Panc1 (cell line): ENCODE measurements at regions not wholly inside any gene's neighbourhood (a gene's known extent, or its start where the extent isn't known, plus 50 kb on each side); places are given as distances from the start of the nearest gene placed in this dataset.
"Not testable (repeated sequence)": the region's sequence is repeated elsewhere in the genome, so short reads cannot be mapped to it uniquely, and the experiment has no call there.

ENCODE experiments used
- ATAC-seq: fragments of 200-7000 bp; cut with Tn5 transposase; 2 replicates; pipeline ENCODE4 v1.9.1; 2020; ENCODE audit warnings: mild to moderate bottlenecking, moderate library complexity
- BruUV-seq: library from RNA; stranded (reverse); fragments of 400-500 nt; replicated peaks from 2 replicates; lab custom pipeline; 2021; lab: Mats Ljungman, UMichigan
- CTCF ChIA-PET: fragments of 300-600 bp; sonication (Branson Sonifier 250); formaldehyde crosslinking; loops from one replicate; lab custom pipeline; 2022; ENCODE audit warnings: antibody characterized with exemption; lab: Charles Lee
- POLR2A ChIA-PET: fragments of 300-600 bp; sonication (Branson Sonifier 250); formaldehyde crosslinking; loops from one replicate; lab custom pipeline; 2022; ENCODE audit warnings: antibody characterized with exemption; lab: Charles Lee
- DNase-seq: peaks from one replicate; pipeline ENCODE4 v3.0.0-alpha.2; 2010; ENCODE audit warnings: low read depth, low spot score
- H3K27ac ChIP-seq: 2 replicates; pipeline ENCODE4 v1.5.1; 2011; ENCODE audit warnings: mild to moderate bottlenecking, low read length, inconsistent platforms
- H3K27me3 ChIP-seq: fragments of 200-500 bp; sonication (Bioruptor generic); 2 replicates; pipeline ENCODE4 v1.6.0; 2014; ENCODE audit warnings: low read length, inconsistent platforms; ENCODE audit not compliant: control insufficient read depth, insufficient read depth
- H3K36me3 ChIP-seq: fragments of 200-500 bp; sonication (Bioruptor generic); 2 replicates; pipeline ENCODE4 v1.5.1; 2014; ENCODE audit warnings: inconsistent platforms, mild to moderate bottlenecking, low read length, moderate library complexity; ENCODE audit not compliant: control insufficient read depth, insufficient read depth
- H3K4me1 ChIP-seq: 2 replicates; pipeline ENCODE4 v1.5.1; 2011; ENCODE audit warnings: inconsistent platforms, mild to moderate bottlenecking, low read length, moderate library complexity; ENCODE audit not compliant: control insufficient read depth, insufficient read depth
- H3K4me3 ChIP-seq, 2 experiments: 2 replicates each; pipeline ENCODE4 v1.5.1; 2011 to 2012; ENCODE audit warnings: low read depth in 2 of 2, low read length in 2 of 2, mild to moderate bottlenecking in 2 of 2, inconsistent platforms in 1 of 2, moderate library complexity in 1 of 2
- H3K9me3 ChIP-seq: fragments of 200-500 bp; sonication (Bioruptor generic); 2 replicates; pipeline ENCODE4 v1.5.1; 2014; ENCODE audit warnings: low read depth, mild to moderate bottlenecking, inconsistent platforms, low read length, moderate library complexity; ENCODE audit not compliant: control insufficient read depth, insufficient read depth
- CTCF ChIP-seq: fragments of 450-650 bp; IDR thresholded peaks from 2 replicates; pipeline ENCODE4 v1.5.1; 2017; ENCODE audit warnings: mild to moderate bottlenecking
- POLR2AphosphoS5 ChIP-seq: IDR thresholded peaks from 2 replicates; pipeline ENCODE4 v1.6.1; 2012; ENCODE audit warnings: mild to moderate bottlenecking, low read depth, low read length, moderate library complexity
- REST ChIP-seq, 2 experiments: IDR thresholded peaks; 2 replicates each; pipeline ENCODE4 v1.6.1; 2011 to 2012; ENCODE audit warnings: low read depth in 2 of 2, control low read depth in 1 of 2, low read length in 1 of 2, mild to moderate bottlenecking in 1 of 2, moderate library complexity in 1 of 2; ENCODE audit not compliant: insufficient read depth in 1 of 2
- SIN3A ChIP-seq: IDR thresholded peaks from 2 replicates; pipeline ENCODE4 v1.6.1; 2012; ENCODE audit warnings: low read depth, mild to moderate bottlenecking, low read length, moderate library complexity, borderline replicate concordance; ENCODE audit not compliant: insufficient read depth
- TCF7L2 ChIP-seq: IDR thresholded peaks from 2 replicates; pipeline ENCODE4 v1.6.1; 2011; ENCODE audit warnings: mild to moderate bottlenecking, low read depth, low read length, inconsistent platforms
- in situ Hi-C: cut with HindIII; loops from 2 replicates; pipeline ENCODE4 v1.10.0; 2016; ENCODE audit warnings: low sequenced_read_pairs, low pct_unique_long_range_greater_than_20kb
- intact Hi-C: fragments of 100-400 bp; cut with micrococcal nuclease; formaldehyde crosslinking; loops from one replicate; pipeline ENCODE4 v1.10.0; 2022; ENCODE audit not compliant: unreplicated experiment

GRCh38 chr12:34253674-34254073 is 231.4 kb downstream of the ALG10 start:
- no peak for DNase-seq
- ChIA-PET POLR2A (no interaction called here), CTCF (no interaction called here)
- TF ChIP-seq SIN3A (no peak), REST (IDR thresholded peaks at IDR 0.05; ENCODE audit: insufficient read depth in 1 of 2, low read depth in 2 of 2, low read length in 1 of 2) (no peak), POLR2AphosphoS5 (no peak), CTCF (no peak), TCF7L2 (no peak)
- in situ Hi-C loops, result no loop called here
- H3K4me1 ChIP-seq, result peaks cover 11% of the 10 kb centered on the region; the same call in 1 of the 2 replicates
- BruUV-seq, result no TSS peak
- no peak overlapping the region for H3K4me3 ChIP-seq
- ATAC-seq, result peak; percentile 48; the same call in 1 of the 2 replicates
- no peak overlapping the region for H3K27ac ChIP-seq
- no peaks in the 10 kb centered on the region for H3K36me3 ChIP-seq
- H3K27me3 ChIP-seq, result no peaks in the 10 kb centered on the region
- intact Hi-C loops, result no loop called here
- H3K9me3 ChIP-seq, result no peaks in the 10 kb centered on the region

- BruUV-seq, result no TSS peak
- ChIA-PET POLR2A (no interaction called here), CTCF (no interaction called here)
- no peak for DNase-seq
- Histone ChIP-seq H3K4me3 (no peak overlapping the region), H3K27ac (no peak overlapping the region), H3K36me3 (no peaks in the 10 kb centered on the region), H3K27me3 (no peaks in the 10 kb centered on the region), H3K9me3 (no peaks in the 10 kb centered on the region), H3K4me1 (peaks cover 11% of the 10 kb centered on the region; the same call in 1 of the 2 replicates)
- no peak for ATAC-seq
- TF ChIP-seq POLR2AphosphoS5, result no peak
- no peak for TF ChIP-seq SIN3A
- TF ChIP-seq TCF7L2, result no peak
- TF ChIP-seq CTCF, result peak; percentile 36; the same call in 1 of the 2 replicates
- no peak for TF ChIP-seq REST (IDR thresholded peaks at IDR 0.05; ENCODE audit: insufficient read depth in 1 of 2, low read depth in 2 of 2, low read length in 1 of 2)
- intact Hi-C loops (no loop called here), in situ Hi-C loops (no loop called here)
These were observed 234.8 kb downstream of the ALG10 start for GRCh38 chr12:34257093-34257492.

GRCh38 chr12:34262140-34262539 is 239.8 kb downstream of the ALG10 start:
- in situ Hi-C loops, CTCF ChIA-PET, intact Hi-C loops, H3K27me3 ChIP-seq, BruUV-seq, POLR2A ChIA-PET, ATAC-seq, H3K4me1 ChIP-seq, H3K4me3 ChIP-seq, H3K27ac ChIP-seq, H3K36me3 ChIP-seq, DNase-seq, H3K9me3 ChIP-seq: not testable (repeated sequence)
